ENCODE measurements at regions not wholly inside any gene's neighbourhood (a gene's known extent, or its start where the extent isn't known, plus 50 kb on each side); places are given as distances from the start of the nearest gene placed in this dataset.

DNA sequence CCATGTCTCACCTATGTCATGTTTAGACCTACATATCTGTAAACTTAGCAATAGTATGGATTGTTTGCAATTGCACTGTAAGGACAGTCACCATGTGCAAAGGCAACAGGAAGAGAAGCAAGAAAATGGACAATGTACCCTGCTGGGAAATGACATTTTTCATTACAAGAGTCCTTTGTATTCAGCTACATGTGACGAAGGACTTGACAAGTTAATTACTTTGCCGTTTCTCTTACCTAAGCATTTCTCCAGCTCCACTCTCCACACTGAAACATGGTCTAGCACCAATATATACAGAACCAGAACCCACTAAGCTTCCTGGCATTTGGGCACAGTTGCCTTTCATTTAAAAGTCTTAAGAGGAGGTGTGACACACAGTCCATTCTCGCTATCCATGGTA is 76.6 kb upstream of the PFKP start:
- TF ChIP-seq, protein P1, sequence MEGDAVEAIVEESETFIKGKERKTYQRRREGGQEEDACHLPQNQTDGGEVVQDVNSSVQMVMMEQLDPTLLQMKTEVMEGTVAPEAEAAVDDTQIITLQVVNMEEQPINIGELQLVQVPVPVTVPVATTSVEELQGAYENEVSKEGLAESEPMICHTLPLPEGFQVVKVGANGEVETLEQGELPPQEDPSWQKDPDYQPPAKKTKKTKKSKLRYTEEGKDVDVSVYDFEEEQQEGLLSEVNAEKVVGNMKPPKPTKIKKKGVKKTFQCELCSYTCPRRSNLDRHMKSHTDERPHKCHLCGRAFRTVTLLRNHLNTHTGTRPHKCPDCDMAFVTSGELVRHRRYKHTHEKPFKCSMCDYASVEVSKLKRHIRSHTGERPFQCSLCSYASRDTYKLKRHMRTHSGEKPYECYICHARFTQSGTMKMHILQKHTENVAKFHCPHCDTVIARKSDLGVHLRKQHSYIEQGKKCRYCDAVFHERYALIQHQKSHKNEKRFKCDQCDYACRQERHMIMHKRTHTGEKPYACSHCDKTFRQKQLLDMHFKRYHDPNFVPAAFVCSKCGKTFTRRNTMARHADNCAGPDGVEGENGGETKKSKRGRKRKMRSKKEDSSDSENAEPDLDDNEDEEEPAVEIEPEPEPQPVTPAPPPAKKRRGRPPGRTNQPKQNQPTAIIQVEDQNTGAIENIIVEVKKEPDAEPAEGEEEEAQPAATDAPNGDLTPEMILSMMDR (IDR thresholded peaks at IDR 0.05; ENCODE audit: borderline replicate concordance, extremely low read depth, low read length, poor library complexity, severe bottlenecking), result no peak
- no peak for TF ChIP-seq EZH2 (IDR thresholded peaks at IDR 0.05; ENCODE audit: borderline replicate concordance, low read depth, low read length, severe bottlenecking)

Measured in DND-41 (cell line).